NCI-H2081 (cell line): ENCODE measurements at regions not wholly inside any gene's neighbourhood (a gene's known extent, or its start where the extent isn't known, plus 50 kb on each side); places are given as distances from the start of the nearest gene placed in this dataset.
"Not testable (repeated sequence)": the region's sequence is repeated elsewhere in the genome, so short reads cannot be mapped to it uniquely, and the experiment has no call there.

Source experiments
- DNase-seq, 2 experiments: peaks; one replicate each; lab custom pipeline; 2025; lab: John Stamatoyannopoulos, UW

- DNase-seq: no peak
Observed at GRCh38 chr5:124124711-124125229, 612.8 kb downstream of the CSNK1G3 start.

- no peak for DNase-seq
Observed at GRCh38 chr5:124121198-124121597, 609.2 kb downstream of the CSNK1G3 start.

GRCh38 chr5:124114911-124115310 is 602.9 kb downstream of the CSNK1G3 start:
- DNase-seq: no peak

GRCh38 chr5:124111886-124112285 is 599.9 kb downstream of the CSNK1G3 start:
- DNase-seq: no peak

GRCh38 chr5:124110942-124111341 is 599.0 kb downstream of the CSNK1G3 start:
- no peak for DNase-seq

GRCh38 chr5:124105326-124105725 is 593.3 kb downstream of the CSNK1G3 start:
- no peak for DNase-seq

- no peak for DNase-seq
Observed at GRCh38 chr5:124104821-124105220, 592.8 kb downstream of the CSNK1G3 start.

- no peak for DNase-seq
Observed at GRCh38 chr5:124104344-124104743, 592.4 kb downstream of the CSNK1G3 start.

GRCh38 chr5:124103671-124104070 is 591.7 kb downstream of the CSNK1G3 start:
- DNase-seq: no peak

- not testable (repeated sequence) for DNase-seq
Observed at GRCh38 chr5:124103056-124103455, 591.1 kb downstream of the CSNK1G3 start.

- no peak for DNase-seq
Observed at GRCh38 chr5:124102486-124102885, 590.5 kb downstream of the CSNK1G3 start.

GRCh38 chr5:124093658-124094057 is 581.7 kb downstream of the CSNK1G3 start:
- DNase-seq: no peak

- DNase-seq: no peak
Observed at GRCh38 chr5:124090115-124090514, 578.1 kb downstream of the CSNK1G3 start.

GRCh38 chr5:124089578-124089977 is 577.6 kb downstream of the CSNK1G3 start:
- DNase-seq: no peak

- no peak for DNase-seq
Observed at GRCh38 chr5:124088289-124089032, 576.5 kb downstream of the CSNK1G3 start.

- no peak for DNase-seq
Observed at GRCh38 chr5:124087752-124088151, 575.8 kb downstream of the CSNK1G3 start.

- DNase-seq: no peak
Observed at GRCh38 chr5:124080256-124080655, 568.3 kb downstream of the CSNK1G3 start.

GRCh38 chr5:124079062-124079461 is 567.1 kb downstream of the CSNK1G3 start:
- DNase-seq: no peak

- DNase-seq: no peak
Observed at GRCh38 chr5:124074500-124074899, 562.5 kb downstream of the CSNK1G3 start.

GRCh38 chr5:124072570-124072969 is 560.6 kb downstream of the CSNK1G3 start:
- DNase-seq: no peak

- no peak for DNase-seq
Observed at GRCh38 chr5:124071039-124071438, 559.1 kb downstream of the CSNK1G3 start.

GRCh38 chr5:124065508-124065907 is 553.5 kb downstream of the CSNK1G3 start:
- DNase-seq: no peak

- no peak for DNase-seq
Observed at GRCh38 chr5:124064956-124065355, 553.0 kb downstream of the CSNK1G3 start.

GRCh38 chr5:124061663-124062062 is 549.7 kb downstream of the CSNK1G3 start:
- peak; percentile 82 to 96 for DNase-seq
